ENCODE measurements at regions not wholly inside any gene's neighbourhood (a gene's known extent, or its start where the extent isn't known, plus 50 kb on each side); places are given as distances from the start of the nearest gene placed in this dataset.

- Histone ChIP-seq H3K27me3 (ENCODE audit: control insufficient read depth, insufficient read depth, low read length) (no peaks in the 10 kb centered on the region), H3K27ac (ENCODE audit: low read length) (no peak overlapping the region), H3K4me1 (ENCODE audit: control insufficient read depth, insufficient read depth, low read length) (no peaks in the 10 kb centered on the region), H3K36me3 (ENCODE audit: control insufficient read depth, insufficient read depth, low read length) (no peaks in the 10 kb centered on the region), H3K9me3 (replicated peaks; ENCODE audit: control insufficient read depth, low read depth, low read length) (no peaks in the 10 kb centered on the region), H3K4me3 (ENCODE audit: low read length) (no peak overlapping the region)
- no peak for DNase-seq
- WGBS (ENCODE audit: insufficient coverage), result 40% methylated on average over 1 of the region's 2 CpGs
These were observed 248.6 kb downstream of the OLFM3 start for GRCh38 chr1:101748077-101748476.
